ENCODE measurements at regions not wholly inside any gene's neighbourhood (a gene's known extent, or its start where the extent isn't known, plus 50 kb on each side); places are given as distances from the start of the nearest gene placed in this dataset.
"Not testable (repeated sequence)": the region's sequence is repeated elsewhere in the genome, so short reads cannot be mapped to it uniquely, and the experiment has no call there.

GRCh38 chr5:38790891-38791290, 54.9 kb upstream of the OSMR start:
- TF ChIP-seq ZBTB44 (tag by site-specific recombination; IDR thresholded peaks at IDR 0.05): no peak
- no peak for TF ChIP-seq KLF8 (tag by site-specific recombination; IDR thresholded peaks at IDR 0.05)
- TF ChIP-seq ZNF837 (tag by site-specific recombination; IDR thresholded peaks at IDR 0.05): no peak
- no peak for TF ChIP-seq ZNF211 (tag by site-specific recombination; IDR thresholded peaks at IDR 0.05; ENCODE audit: low read depth)
- Histone ChIP-seq H3K4me3 (ENCODE audit: low read depth, low read length) (no peak overlapping the region), H3K27ac (ENCODE audit: extremely low read depth, low read depth, low read length) (no peak overlapping the region), H3K4me1 (ENCODE audit: control insufficient read depth, insufficient read depth, low read length) (peaks cover 8% of the 10 kb centered on the region; the same call in 1 of the 2 replicates), H3K36me3 (ENCODE audit: control insufficient read depth in 2 of 2, insufficient read depth in 1 of 2, low read length in 2 of 2) (no peaks in the 10 kb centered on the region), H3K9me3 (ENCODE audit: control insufficient read depth, insufficient read depth, low read depth, low read length) (no peaks in the 10 kb centered on the region)
- POLR2A ChIA-PET: no interaction called here
- CTCF ChIA-PET: no interaction called here

- TF ChIP-seq ZNF266 (tag by site-specific recombination; IDR thresholded peaks at IDR 0.05; ENCODE audit: low read depth) (no peak), ZNF660 (tag by site-specific recombination; IDR thresholded peaks at IDR 0.05) (no peak), ZNF629 (tag by site-specific recombination; IDR thresholded peaks at IDR 0.05) (no peak), ZBTB48 (tag by site-specific recombination; IDR thresholded peaks at IDR 0.05) (no peak), HIC1 (tag by site-specific recombination; IDR thresholded peaks at IDR 0.05) (no peak), ZSCAN23 (tag by site-specific recombination; IDR thresholded peaks at IDR 0.05) (no peak), TSHZ1 (tag by site-specific recombination; IDR thresholded peaks at IDR 0.05; ENCODE audit: borderline replicate concordance) (no peak)
- no peaks in the 10 kb centered on the region for H3K36me3 ChIP-seq (ENCODE audit: control insufficient read depth in 2 of 2, insufficient read depth in 1 of 2, low read length in 2 of 2)
- ChIA-PET POLR2A (interaction anchor here (1.1 kb wide), 1 partner anchor 10 kb away, joined by 3 read pairs; no protein-coding TSS in a partner anchor), CTCF (interaction anchor here (0.5 to 2.1 kb wide), 3 partner anchors 17 to 372 kb away, joined by 5 to 8 read pairs (median 6); no protein-coding TSS in a partner anchor)
- no peak overlapping the region for H3K27ac ChIP-seq (ENCODE audit: extremely low read depth, low read depth, low read length)
- no peak overlapping the region for H3K4me3 ChIP-seq (ENCODE audit: low read depth, low read length)
- H3K9me3 ChIP-seq (ENCODE audit: control insufficient read depth, insufficient read depth, low read depth, low read length): no peaks in the 10 kb centered on the region
- peaks cover 8% of the 10 kb centered on the region; the same call in 1 of the 2 replicates for H3K4me1 ChIP-seq (ENCODE audit: control insufficient read depth, insufficient read depth, low read length)
Measured at GRCh38 chr5:38793099-38793498, 52.7 kb upstream of the OSMR start.

- CTCF ChIA-PET: interaction anchor here (1.6 to 2.1 kb wide), 2 partner anchors 16 to 373 kb away, joined by 6 to 8 read pairs; no protein-coding TSS in a partner anchor
Measured at GRCh38 chr5:38794037-38794436, 51.8 kb upstream of the OSMR start.

More at GRCh38 chr5:38794037-38794436, 51.8 kb upstream of the OSMR start:
- H3K36me3 ChIP-seq (ENCODE audit: control insufficient read depth in 2 of 2, insufficient read depth in 1 of 2, low read length in 2 of 2); H3K27ac ChIP-seq (ENCODE audit: extremely low read depth, low read depth, low read length); POLR2A ChIA-PET; H3K4me1 ChIP-seq (ENCODE audit: control insufficient read depth, insufficient read depth, low read length); H3K4me3 ChIP-seq (ENCODE audit: low read depth, low read length); H3K9me3 ChIP-seq (ENCODE audit: control insufficient read depth, insufficient read depth, low read depth, low read length): not testable (repeated sequence)
